ENCODE measurements at regions not wholly inside any gene's neighbourhood (a gene's known extent, or its start where the extent isn't known, plus 50 kb on each side); places are given as distances from the start of the nearest gene placed in this dataset.

GRCh38 chr1:34696230-34696629, 58.6 kb upstream of the GJB5 start:
- no peak for TF ChIP-seq CTCF (conservative IDR thresholded peaks at IDR 0.05; ENCODE audit: low read depth in 2 of 2)
- no peak for TF ChIP-seq ZNF331 (CRISPR knock-in tag; IDR thresholded peaks at IDR 0.05; ENCODE audit: low read depth)
- TF ChIP-seq REST (IDR thresholded peaks at IDR 0.05; ENCODE audit: unreplicated experiment), result no peak
- no peak for TF ChIP-seq JUNB (IDR thresholded peaks at IDR 0.05; ENCODE audit: unreplicated experiment)
- no peak for TF ChIP-seq POLR2AphosphoS5 (IDR thresholded peaks at IDR 0.05; ENCODE audit: low read depth)
- TF ChIP-seq EZH2 (IDR thresholded peaks at IDR 0.05; ENCODE audit: low read depth, unreplicated experiment), result no peak
- no peak for TF ChIP-seq CREB1 (CRISPR knock-in tag; IDR thresholded peaks at IDR 0.05; ENCODE audit: low read depth)
- TF ChIP-seq EZH2phosphoT487 (IDR thresholded peaks at IDR 0.05; ENCODE audit: unreplicated experiment), result no peak
- TF ChIP-seq ZNF462 (CRISPR knock-in tag; IDR thresholded peaks at IDR 0.05), result no peak
- TF ChIP-seq STAT1 (IDR thresholded peaks at IDR 0.05; ENCODE audit: unreplicated experiment), result no peak
- no peak for TF ChIP-seq ETS1 (IDR thresholded peaks at IDR 0.05)
- TF ChIP-seq NANOG (IDR thresholded peaks at IDR 0.05; ENCODE audit: borderline replicate concordance), result no peak
- no peak for TF ChIP-seq ZNF114 (CRISPR knock-in tag; IDR thresholded peaks at IDR 0.05)

Data from GM23338 (cell line).